Fibroblast of lung (primary cell): ENCODE measurements at regions not wholly inside any gene's neighbourhood (a gene's known extent, or its start where the extent isn't known, plus 50 kb on each side); places are given as distances from the start of the nearest gene placed in this dataset.

Experiments
- CTCF ChIP-seq, 2 donors: IDR thresholded peaks in 1 of 2; conservative IDR thresholded peaks in 1 of 2; 1 replicate in 1 of 2; 2 replicates in 1 of 2; pipeline ENCODE4 v1.5.1; 2011 to 2012; ENCODE audit warnings: low read length in 2 of 2, control low read depth in 1 of 2, inconsistent platforms in 1 of 2, low read depth in 1 of 2, mild to moderate bottlenecking in 1 of 2
- EZH2 ChIP-seq: IDR thresholded peaks from 2 replicates; pipeline ENCODE4 v1.5.1; 2012; ENCODE audit warnings: low read length, control low read depth, mild to moderate bottlenecking; ENCODE audit errors: missing control alignments

- no peak for TF ChIP-seq CTCF (conservative IDR thresholded peaks at IDR 0.05 in 1 of 2, IDR thresholded peaks at IDR 0.05 in 1 of 2; ENCODE audit: low read depth in 1 of 2, low read length in 2 of 2)
- TF ChIP-seq EZH2: no peak
Observed at GRCh38 chr6:133185731-133186130, 55.4 kb upstream of the EYA4 start.
